ENCODE measurements at regions not wholly inside any gene's neighbourhood (a gene's known extent, or its start where the extent isn't known, plus 50 kb on each side); places are given as distances from the start of the nearest gene placed in this dataset.

DNA sequence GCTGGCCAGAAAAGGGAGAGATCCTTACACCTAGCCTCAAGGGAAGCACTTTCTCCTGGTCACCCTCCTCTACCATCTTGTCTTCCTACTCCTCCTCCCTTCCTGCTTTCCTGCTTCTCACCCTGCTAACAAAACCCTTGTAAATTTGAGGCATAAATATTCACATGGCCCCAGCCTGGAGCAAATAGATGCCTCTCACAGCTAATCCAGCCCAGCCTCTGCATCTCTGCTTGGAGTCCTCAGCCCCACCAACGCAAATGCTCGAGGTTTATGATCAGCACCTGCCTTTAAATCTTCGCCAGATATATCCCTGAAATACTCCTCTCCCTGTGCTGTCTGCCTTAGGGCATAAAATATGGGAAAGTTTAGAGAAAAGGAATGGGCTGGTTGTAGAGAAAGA lies 205.2 kb upstream of the CDH5 start:
- no peaks in the 10 kb centered on the region for H3K9me3 ChIP-seq (ENCODE audit: control insufficient read depth, insufficient read depth, low read length)
- H3K27ac ChIP-seq (ENCODE audit: low read depth, low read length), result no peak overlapping the region
- H3K36me3 ChIP-seq (ENCODE audit: control insufficient read depth, insufficient read depth, low read length), result no peaks in the 10 kb centered on the region
- no peak overlapping the region for H3K4me3 ChIP-seq (ENCODE audit: low read depth, low read length)
- H3K4me1 ChIP-seq (ENCODE audit: control insufficient read depth, insufficient read depth, low read length), result peaks cover 12% of the 10 kb centered on the region
- peak in 1 of 6 donors; percentile 36 for DNase-seq (ENCODE audit: low read depth in 4 of 6, low spot score in 6 of 6)
- WGBS (ENCODE audit: insufficient coverage), result no CpG with 5 or more reads among the region's 3 CpGs
- H3K27me3 ChIP-seq (ENCODE audit: control insufficient read depth, insufficient read depth, low read length), result no peaks in the 10 kb centered on the region

DNA sequence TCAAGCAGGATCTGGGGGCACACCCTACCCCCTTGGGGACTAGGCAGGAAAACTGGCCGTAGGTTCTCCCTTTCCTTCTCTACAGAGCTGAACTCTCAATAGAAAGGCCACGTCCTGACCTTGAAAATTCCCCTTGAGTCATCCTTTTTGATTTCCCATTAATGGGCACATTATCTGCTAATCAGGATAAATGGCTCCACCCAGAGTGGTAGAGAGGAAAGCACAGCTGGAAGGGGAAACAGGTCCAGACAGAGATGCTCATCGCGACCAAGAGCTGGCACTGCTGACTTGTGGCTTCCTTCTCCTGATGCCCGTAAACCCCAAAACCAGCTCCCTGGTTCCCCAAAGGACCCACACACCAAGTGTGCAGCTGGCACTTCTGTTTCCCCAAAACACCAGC lies 206.5 kb upstream of the CDH5 start:
- peaks cover 12% of the 10 kb centered on the region for H3K4me1 ChIP-seq (ENCODE audit: control insufficient read depth, insufficient read depth, low read length)
- no peak overlapping the region for H3K4me3 ChIP-seq (ENCODE audit: low read depth, low read length)
- DNase-seq (ENCODE audit: low read depth in 4 of 6, low spot score in 6 of 6), result peak in 1 of 6 donors; percentile 37
- H3K27ac ChIP-seq (ENCODE audit: low read depth, low read length), result no peak overlapping the region
- H3K9me3 ChIP-seq (ENCODE audit: control insufficient read depth, insufficient read depth, low read length), result no peaks in the 10 kb centered on the region
- H3K36me3 ChIP-seq (ENCODE audit: control insufficient read depth, insufficient read depth, low read length), result no peaks in the 10 kb centered on the region
- 87% methylated on average over 3 of the region's 5 CpGs for WGBS (ENCODE audit: insufficient coverage)
- H3K27me3 ChIP-seq (ENCODE audit: control insufficient read depth, insufficient read depth, low read length), result no peaks in the 10 kb centered on the region

DNA sequence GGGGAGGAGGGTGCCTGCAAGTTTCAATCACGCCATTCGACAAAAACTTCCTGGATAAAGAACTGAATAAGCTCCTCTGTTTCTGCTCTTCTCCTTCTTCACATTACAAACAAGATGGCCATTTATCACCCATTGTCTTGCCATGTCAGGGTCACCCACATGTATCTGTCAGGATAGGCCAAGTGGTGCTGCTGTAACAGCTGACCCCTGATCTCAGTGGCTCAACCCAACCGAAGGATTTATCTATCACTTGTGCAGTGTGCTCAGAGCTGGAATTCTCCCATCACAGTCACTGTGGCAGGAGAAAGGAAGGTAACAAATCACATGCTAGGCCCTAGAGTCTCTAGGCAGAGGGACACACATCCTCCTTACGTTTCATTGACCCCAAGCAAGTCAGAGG lies 210.0 kb upstream of the CDH5 start:
- Histone ChIP-seq H3K4me1 (ENCODE audit: control insufficient read depth, insufficient read depth, low read length) (peaks cover 14% of the 10 kb centered on the region), H3K27ac (ENCODE audit: low read depth, low read length) (no peak overlapping the region), H3K36me3 (ENCODE audit: control insufficient read depth, insufficient read depth, low read length) (no peaks in the 10 kb centered on the region), H3K27me3 (ENCODE audit: control insufficient read depth, insufficient read depth, low read length) (no peaks in the 10 kb centered on the region), H3K4me3 (ENCODE audit: low read depth, low read length) (no peak overlapping the region), H3K9me3 (ENCODE audit: control insufficient read depth, insufficient read depth, low read length) (no peaks in the 10 kb centered on the region)
- 79% methylated on average over 4 of the region's 4 CpGs for WGBS (ENCODE audit: insufficient coverage)
- DNase-seq (ENCODE audit: low read depth in 4 of 6, low spot score in 6 of 6), result no peak

DNA sequence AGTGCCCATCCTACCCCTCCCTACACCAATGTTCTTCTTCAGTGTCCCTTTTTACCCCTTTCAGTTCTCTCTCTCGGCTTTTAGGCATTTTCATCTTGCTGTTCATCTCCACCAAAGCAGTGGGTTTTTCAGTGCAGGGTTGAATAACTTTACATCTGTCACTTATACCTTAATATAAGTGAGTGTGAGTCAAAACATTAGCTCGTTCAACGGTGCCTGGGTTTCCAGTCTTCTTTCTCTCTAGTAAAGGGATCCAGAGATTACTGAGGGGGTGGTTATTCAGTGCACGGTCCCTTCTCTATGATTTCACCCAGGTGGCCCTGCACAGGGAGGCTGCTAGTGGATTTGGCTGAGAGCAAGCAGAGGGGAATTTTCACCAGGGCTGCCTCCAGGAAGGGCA lies 210.6 kb upstream of the CDH5 start:
- Histone ChIP-seq H3K36me3 (ENCODE audit: control insufficient read depth, insufficient read depth, low read length) (no peaks in the 10 kb centered on the region), H3K4me3 (ENCODE audit: low read depth, low read length) (no peak overlapping the region), H3K27me3 (ENCODE audit: control insufficient read depth, insufficient read depth, low read length) (no peaks in the 10 kb centered on the region), H3K27ac (ENCODE audit: low read depth, low read length) (no peak overlapping the region), H3K9me3 (ENCODE audit: control insufficient read depth, insufficient read depth, low read length) (no peaks in the 10 kb centered on the region), H3K4me1 (ENCODE audit: control insufficient read depth, insufficient read depth, low read length) (peaks cover 12% of the 10 kb centered on the region)
- DNase-seq (ENCODE audit: low read depth in 4 of 6, low spot score in 6 of 6), result no peak
- WGBS (ENCODE audit: insufficient coverage), result 80% methylated on average over 1 of the region's 4 CpGs

DNA sequence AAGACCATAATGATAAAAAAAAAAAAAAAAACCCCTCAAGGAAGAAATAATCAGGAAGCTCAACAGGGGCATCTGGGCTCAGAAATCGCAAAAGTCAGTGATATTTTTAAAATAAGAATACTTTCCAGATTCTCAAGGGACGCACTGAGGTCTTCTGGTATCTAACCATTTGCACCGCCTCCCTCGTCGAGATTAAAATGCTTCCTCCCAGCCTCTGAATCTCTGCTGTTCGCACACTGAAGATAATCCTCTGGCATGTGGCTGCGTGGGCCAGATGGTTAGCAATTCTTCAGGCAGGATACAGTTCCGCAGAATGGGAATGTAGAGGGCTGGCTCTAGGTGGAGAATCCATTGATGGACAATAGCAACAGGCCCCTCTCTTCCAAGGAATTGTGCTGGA lies 211.7 kb upstream of the CDH5 start:
- H3K9me3 ChIP-seq (ENCODE audit: control insufficient read depth, insufficient read depth, low read length), result no peaks in the 10 kb centered on the region
- H3K4me3 ChIP-seq (ENCODE audit: low read depth, low read length), result no peak overlapping the region
- no peaks in the 10 kb centered on the region for H3K27me3 ChIP-seq (ENCODE audit: control insufficient read depth, insufficient read depth, low read length)
- H3K4me1 ChIP-seq (ENCODE audit: control insufficient read depth, insufficient read depth, low read length), result peaks cover 12% of the 10 kb centered on the region
- 83% methylated on average over 2 of the region's 8 CpGs for WGBS (ENCODE audit: insufficient coverage)
- no peaks in the 10 kb centered on the region for H3K36me3 ChIP-seq (ENCODE audit: control insufficient read depth, insufficient read depth, low read length)
- no peak for DNase-seq (ENCODE audit: low read depth in 4 of 6, low spot score in 6 of 6)
- no peak overlapping the region for H3K27ac ChIP-seq (ENCODE audit: low read depth, low read length)

DNA sequence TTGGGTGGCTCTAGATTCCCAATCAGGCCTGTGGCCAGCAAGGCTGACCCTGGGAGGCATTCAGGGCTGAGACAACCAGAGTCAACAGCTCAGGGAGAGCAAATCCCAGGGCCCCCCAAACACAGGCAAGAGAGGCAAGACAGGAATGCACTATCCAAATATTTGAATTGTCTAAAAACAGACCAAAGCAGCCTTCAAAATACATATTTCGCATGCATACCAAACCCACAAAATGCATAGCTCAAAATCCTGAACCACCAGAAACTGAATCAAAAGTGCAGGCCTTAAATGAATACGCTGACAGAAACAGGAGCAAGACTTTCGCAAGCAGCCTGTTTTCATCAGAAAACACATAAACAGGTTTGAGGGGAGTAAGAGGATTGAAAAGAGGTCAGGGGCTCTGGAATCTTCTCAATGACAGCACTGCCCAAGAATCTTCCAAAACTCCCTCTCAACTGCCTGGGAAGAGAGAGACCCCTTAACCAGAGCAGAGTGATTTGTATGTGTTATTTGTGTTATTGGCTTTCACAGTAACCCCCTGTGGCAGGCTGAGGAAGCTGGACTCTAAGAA lies 213.6 kb upstream of the CDH5 start:
- WGBS (ENCODE audit: insufficient coverage), result 86% methylated on average over 1 of the region's 3 CpGs
- Histone ChIP-seq H3K27me3 (ENCODE audit: control insufficient read depth, insufficient read depth, low read length) (no peaks in the 10 kb centered on the region), H3K27ac (ENCODE audit: low read depth, low read length) (peak overlapping the region; percentile 57), H3K36me3 (ENCODE audit: control insufficient read depth, insufficient read depth, low read length) (no peaks in the 10 kb centered on the region), H3K4me1 (ENCODE audit: control insufficient read depth, insufficient read depth, low read length) (peaks cover 12% of the 10 kb centered on the region), H3K9me3 (ENCODE audit: control insufficient read depth, insufficient read depth, low read length) (no peaks in the 10 kb centered on the region), H3K4me3 (ENCODE audit: low read depth, low read length) (no peak overlapping the region)
- DNase-seq (ENCODE audit: low read depth in 4 of 6, low spot score in 6 of 6), result no peak

DNA sequence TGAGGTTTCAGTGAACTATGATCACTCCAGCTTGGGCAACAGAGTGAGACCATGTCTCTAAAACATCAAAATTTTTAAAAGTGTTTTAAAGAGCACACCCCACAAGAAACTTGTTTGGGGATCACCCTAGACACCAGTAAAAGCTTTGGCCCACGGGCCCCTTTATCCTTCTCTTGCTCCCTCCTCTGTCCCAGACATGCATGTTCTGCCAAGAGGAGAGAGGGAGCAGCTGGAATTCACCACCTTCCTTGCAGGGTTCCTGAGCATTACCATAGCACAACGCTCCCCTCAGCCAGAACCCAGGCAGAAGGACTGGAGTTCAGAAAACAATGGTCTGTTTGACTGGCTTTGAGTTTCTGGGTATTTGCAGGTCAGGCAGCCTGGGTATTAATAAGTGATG lies 214.3 kb upstream of the CDH5 start:
- Histone ChIP-seq H3K4me3 (ENCODE audit: low read depth, low read length) (no peak overlapping the region), H3K27me3 (ENCODE audit: control insufficient read depth, insufficient read depth, low read length) (no peaks in the 10 kb centered on the region), H3K36me3 (ENCODE audit: control insufficient read depth, insufficient read depth, low read length) (no peaks in the 10 kb centered on the region), H3K27ac (ENCODE audit: low read depth, low read length) (no peak overlapping the region), H3K4me1 (ENCODE audit: control insufficient read depth, insufficient read depth, low read length) (peaks cover 15% of the 10 kb centered on the region), H3K9me3 (ENCODE audit: control insufficient read depth, insufficient read depth, low read length) (no peaks in the 10 kb centered on the region)
- no peak for DNase-seq (ENCODE audit: low read depth in 4 of 6, low spot score in 6 of 6)
- WGBS (ENCODE audit: insufficient coverage), result 86% methylated on average over 1 of the region's 2 CpGs

DNA sequence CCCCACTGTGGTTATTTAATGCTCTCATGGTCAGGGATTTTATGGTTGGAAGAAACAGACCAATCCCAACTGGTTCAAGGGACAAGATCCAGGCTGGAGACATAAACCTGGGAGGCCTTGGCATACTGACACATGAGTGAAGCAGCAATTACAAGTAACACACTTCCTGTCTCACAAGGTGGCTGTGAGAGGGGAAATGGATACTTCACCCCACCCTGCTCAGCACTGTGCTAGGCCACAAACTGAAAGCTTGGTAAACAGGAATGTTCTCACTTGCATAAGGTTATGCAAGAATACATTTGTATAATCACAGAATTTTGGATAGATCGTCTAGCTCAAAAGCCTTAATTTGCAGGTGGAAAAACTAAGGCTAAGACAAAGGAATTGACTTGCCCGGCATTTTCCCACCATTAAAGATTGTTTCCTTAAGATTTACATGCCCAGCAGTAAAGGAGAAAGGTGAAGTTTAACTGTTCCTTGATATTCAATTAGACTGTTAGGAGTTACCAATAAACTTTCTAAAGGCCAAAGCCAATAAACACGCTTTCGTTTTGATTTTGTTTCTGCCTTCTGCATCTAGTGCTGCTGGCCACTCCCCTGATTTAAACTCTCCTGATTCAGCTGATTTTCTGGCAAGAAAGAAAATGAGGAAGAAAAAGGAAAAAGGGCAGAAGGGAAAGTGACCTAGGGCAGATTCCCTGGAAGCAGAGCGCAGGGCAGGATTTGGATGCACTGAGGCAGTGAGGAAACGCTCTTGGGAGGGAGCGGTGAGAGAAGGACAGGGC lies 215.6 kb upstream of the CDH5 start:
- WGBS (ENCODE audit: insufficient coverage), result 92% methylated on average over 3 of the region's 7 CpGs
- no peak for DNase-seq (ENCODE audit: low read depth in 4 of 6, low spot score in 6 of 6)
- no peaks in the 10 kb centered on the region for H3K36me3 ChIP-seq (ENCODE audit: control insufficient read depth, insufficient read depth, low read length)
- no peak overlapping the region for H3K27ac ChIP-seq (ENCODE audit: low read depth, low read length)
- H3K4me1 ChIP-seq (ENCODE audit: control insufficient read depth, insufficient read depth, low read length), result peaks cover 16% of the 10 kb centered on the region
- no peaks in the 10 kb centered on the region for H3K27me3 ChIP-seq (ENCODE audit: control insufficient read depth, insufficient read depth, low read length)
- no peaks in the 10 kb centered on the region for H3K9me3 ChIP-seq (ENCODE audit: control insufficient read depth, insufficient read depth, low read length)
- H3K4me3 ChIP-seq (ENCODE audit: low read depth, low read length), result no peak overlapping the region

DNA sequence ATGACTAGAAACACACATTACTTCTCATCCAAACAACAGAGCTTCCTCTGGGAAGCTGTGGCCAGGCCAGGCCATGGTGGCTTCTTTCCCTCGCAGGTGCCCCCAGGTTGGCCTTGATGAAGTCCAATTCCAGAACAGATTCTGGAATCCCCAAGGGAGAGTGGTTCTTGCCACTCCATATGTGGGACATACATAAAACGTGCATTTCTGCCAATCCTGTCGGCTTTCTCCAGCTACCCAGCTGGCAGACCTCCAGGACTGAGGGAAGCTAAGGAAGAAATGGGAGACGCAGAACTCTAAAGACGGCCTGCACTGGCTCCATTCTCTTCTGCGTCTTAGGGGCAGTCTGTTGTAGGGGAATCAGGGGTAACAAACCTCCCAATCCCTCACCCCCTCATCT lies 219.2 kb upstream of the CDH5 start:
- H3K27ac ChIP-seq (ENCODE audit: low read depth, low read length), result no peak overlapping the region
- peak in 2 of 6 donors; percentile 48 to 95 for DNase-seq (ENCODE audit: low read depth in 4 of 6, low spot score in 6 of 6)

DNA sequence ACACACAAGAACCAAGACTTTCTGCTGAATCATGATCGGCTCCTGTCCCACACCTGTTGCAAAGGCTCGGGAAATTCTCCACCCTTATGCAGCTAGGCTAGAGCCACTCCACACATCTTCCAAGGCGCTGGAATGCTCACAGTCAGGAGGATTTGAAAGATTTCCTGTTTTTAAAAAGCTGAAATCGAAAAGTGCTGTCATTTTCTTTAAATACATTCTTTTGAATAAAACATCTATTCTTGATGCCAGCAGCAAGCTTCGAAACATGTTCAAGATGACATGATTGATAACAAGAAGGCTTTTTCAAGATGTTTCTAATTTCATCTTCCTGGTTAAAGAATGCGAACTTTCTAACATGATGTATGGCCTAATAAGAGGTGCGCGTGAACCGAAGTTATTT lies 219.7 kb upstream of the CDH5 start:
- Histone ChIP-seq H3K36me3 (ENCODE audit: control insufficient read depth, insufficient read depth, low read length) (no peaks in the 10 kb centered on the region), H3K9me3 (ENCODE audit: control insufficient read depth, insufficient read depth, low read length) (no peaks in the 10 kb centered on the region), H3K4me3 (ENCODE audit: low read depth, low read length) (no peak overlapping the region), H3K27ac (ENCODE audit: low read depth, low read length) (no peak overlapping the region), H3K4me1 (ENCODE audit: control insufficient read depth, insufficient read depth, low read length) (peaks cover 10% of the 10 kb centered on the region), H3K27me3 (ENCODE audit: control insufficient read depth, insufficient read depth, low read length) (no peaks in the 10 kb centered on the region)
- DNase-seq (ENCODE audit: low read depth in 4 of 6, low spot score in 6 of 6), result peak in 1 of 6 donors; percentile 80
- WGBS (ENCODE audit: insufficient coverage), result 100% methylated on average over 1 of the region's 9 CpGs

More for the DNA sequence above, 219.2 kb upstream of the CDH5 start:
- no peaks in the 10 kb centered on the region for H3K36me3 ChIP-seq (ENCODE audit: control insufficient read depth, insufficient read depth, low read length)
- H3K27me3 ChIP-seq (ENCODE audit: control insufficient read depth, insufficient read depth, low read length), result no peaks in the 10 kb centered on the region
- H3K4me3 ChIP-seq (ENCODE audit: low read depth, low read length), result no peak overlapping the region
- 61% methylated on average over 2 of the region's 6 CpGs for WGBS (ENCODE audit: insufficient coverage)
- no peaks in the 10 kb centered on the region for H3K9me3 ChIP-seq (ENCODE audit: control insufficient read depth, insufficient read depth, low read length)
- H3K4me1 ChIP-seq (ENCODE audit: control insufficient read depth, insufficient read depth, low read length), result peaks cover 11% of the 10 kb centered on the region
